HTR-8/SVneo (cell line): ENCODE measurements at regions not wholly inside any gene's neighbourhood (a gene's known extent, or its start where the extent isn't known, plus 50 kb on each side); places are given as distances from the start of the nearest gene placed in this dataset.
A peak's percentile ranks its signal among the peaks of the same experiment; 100 is the strongest.

Source experiments
- DNase-seq: peaks from one replicate; pipeline ENCODE4 v3.0.0; 2011; ENCODE audit warnings: low spot score, mixed read lengths; ENCODE audit not compliant: insufficient read length
- FAIRE-seq: peaks from 2 replicates; lab custom pipeline; 2011; peaks lifted over from hg19 to GRCh38; lab: Jason Lieb, UNC

DNA sequence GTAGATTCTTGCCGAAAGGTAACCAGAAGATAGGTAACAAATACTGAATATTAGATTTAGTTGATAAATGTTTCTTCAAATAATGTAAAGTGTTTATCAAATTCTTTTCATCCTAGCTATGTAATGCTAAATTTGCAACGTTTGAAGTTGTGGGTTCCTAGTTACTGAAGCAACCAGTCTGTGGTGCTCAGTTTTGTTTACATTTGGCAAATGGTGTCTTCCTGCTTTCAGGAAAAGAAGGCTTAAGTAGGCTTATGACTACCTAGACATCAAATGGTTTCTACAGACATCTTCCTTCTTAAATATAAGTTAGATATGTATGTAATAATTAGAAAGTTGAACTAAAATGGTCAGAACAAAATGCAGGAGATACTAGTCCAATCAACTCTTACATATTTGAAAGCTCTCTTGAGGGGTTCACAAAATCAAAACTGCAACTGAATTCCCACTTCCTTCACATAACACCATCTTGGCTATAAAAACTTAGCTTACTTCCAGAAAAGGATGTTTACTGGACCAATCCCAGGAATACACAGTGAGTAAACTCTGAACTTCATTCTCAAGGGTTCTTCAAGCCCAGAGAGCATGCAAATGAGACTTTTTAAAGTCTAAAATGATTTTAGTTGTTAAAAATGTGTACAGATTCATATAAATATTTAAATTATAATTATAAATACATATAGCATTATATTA, 125.7 kb upstream of the ITGA1 start:
- DNase-seq (no peak), FAIRE-seq (no peak)

- DNase-seq (no peak), FAIRE-seq (no peak)
These were observed 122.2 kb upstream of the ITGA1 start for GRCh38 chr5:52665559-52665958.

- DNase-seq (no peak), FAIRE-seq (no peak)
These were observed 119.6 kb upstream of the ITGA1 start for GRCh38 chr5:52668139-52668538.

DNA sequence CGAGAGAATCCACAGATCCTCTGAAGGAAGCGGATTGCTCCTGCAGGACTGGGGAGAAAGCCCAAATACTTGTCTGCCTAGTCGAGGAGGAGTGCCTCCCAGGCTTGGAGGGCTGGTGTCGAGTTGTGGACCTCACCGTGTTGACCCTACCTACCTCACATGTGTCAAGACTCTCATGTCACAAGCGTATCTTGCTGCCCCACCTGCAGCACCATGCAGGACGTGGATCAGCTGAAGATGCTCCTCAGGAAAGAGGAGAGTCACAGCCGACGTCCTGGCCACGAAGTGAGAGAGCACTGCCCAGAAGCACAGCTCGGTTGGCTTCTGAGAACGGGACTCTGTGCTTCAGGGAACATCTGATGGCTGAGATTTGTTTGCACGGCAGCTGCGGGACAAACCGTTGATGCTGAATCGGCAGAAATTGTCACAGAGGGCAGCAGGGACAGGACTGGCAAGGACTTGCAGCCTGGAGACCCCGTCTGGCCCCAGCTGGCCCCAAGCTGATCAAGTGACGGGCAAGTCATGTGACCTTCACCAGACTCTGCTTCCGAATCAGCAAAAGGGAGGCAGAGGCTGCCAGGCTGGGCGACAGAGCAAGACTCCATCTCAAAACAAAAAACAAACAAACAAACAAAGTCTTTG, 119.1 kb upstream of the ITGA1 start:
- FAIRE-seq (peak; percentile 90), DNase-seq (no peak)

- FAIRE-seq (no peak), DNase-seq (no peak)
These were observed 115.3 kb upstream of the ITGA1 start for GRCh38 chr5:52672459-52672858.

- DNase-seq (no peak), FAIRE-seq (no peak)
These were observed 114.2 kb upstream of the ITGA1 start for GRCh38 chr5:52673495-52673894.

DNA sequence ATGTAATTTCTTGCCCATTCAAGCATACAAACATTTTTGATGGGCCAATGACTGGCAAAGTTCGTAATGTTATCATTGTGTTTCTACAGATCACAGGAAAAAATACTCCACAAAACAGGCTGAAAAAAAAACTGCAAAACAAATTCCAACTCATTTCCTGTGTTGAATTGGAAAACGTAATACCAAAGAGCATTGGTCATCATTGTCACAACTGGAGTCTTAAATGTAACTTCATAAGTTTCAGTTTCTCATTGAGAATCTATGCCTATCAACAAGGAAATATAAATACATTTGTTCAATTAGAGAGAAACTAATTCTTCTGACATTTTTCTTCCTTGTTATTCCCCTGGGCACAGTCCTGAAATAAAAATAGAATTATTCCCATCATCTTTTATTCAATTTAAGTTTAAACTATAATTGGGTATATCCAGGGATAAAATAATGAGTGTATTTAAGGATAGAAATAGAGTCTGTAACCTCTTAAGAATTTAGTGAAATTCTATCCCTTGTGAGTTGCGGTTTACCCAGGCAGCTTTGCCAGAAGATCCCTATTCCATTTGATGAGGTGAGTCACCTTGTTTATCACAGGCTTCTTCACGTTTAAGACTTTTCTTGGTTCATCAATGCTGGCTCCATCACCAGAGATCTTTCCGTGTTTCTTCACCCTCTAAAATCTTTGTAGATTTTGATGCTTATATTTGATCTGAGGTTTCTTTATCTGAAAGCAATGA, 112.7 kb upstream of the ITGA1 start:
- FAIRE-seq, result peak; percentile 33
- peak; percentile 73 for DNase-seq

- DNase-seq (no peak), FAIRE-seq (no peak)
These were observed 105.2 kb upstream of the ITGA1 start for GRCh38 chr5:52682492-52682891.

DNA sequence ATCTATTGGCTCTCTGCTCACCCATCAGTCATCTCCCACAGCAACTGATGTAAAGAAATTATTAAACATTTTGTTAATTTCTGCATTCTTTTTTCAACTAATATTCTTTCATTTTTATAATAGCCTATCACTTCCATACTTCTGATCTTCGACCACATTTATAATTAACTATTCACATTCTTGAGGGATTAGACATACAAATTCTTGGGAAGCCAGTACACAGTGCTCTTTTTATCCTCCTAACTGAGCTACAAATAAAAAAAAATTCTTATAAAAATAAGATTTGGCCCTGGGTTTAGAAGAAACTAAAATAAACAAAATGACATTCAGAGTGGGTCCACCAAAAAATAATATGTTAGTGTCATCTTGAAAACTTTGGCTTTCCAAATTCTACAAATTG, 103.7 kb upstream of the ITGA1 start:
- no peak for DNase-seq
- no peak for FAIRE-seq

DNA sequence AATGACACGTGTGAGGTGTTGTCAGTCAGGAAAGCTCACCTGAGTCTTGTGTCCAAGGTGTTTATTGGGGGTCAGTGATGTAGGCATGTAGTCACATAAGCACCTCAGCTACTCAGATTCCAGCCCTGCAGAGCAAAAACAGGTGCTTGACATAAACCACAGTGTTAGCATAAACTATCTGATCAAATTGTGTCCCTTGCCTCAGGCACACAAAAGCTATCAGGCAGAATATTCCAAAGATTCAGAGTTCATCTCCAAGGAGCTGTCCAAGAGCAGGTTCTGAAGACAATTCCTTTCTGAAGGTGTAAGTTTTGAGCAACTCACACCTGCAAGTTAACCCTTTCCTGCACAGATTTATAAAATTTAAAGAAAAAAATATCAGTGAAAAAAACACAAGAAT, 102.2 kb upstream of the ITGA1 start:
- FAIRE-seq, result no peak
- DNase-seq, result no peak

GRCh38 chr5:52685971-52686370, 101.7 kb upstream of the ITGA1 start:
- DNase-seq (no peak), FAIRE-seq (no peak)

DNA sequence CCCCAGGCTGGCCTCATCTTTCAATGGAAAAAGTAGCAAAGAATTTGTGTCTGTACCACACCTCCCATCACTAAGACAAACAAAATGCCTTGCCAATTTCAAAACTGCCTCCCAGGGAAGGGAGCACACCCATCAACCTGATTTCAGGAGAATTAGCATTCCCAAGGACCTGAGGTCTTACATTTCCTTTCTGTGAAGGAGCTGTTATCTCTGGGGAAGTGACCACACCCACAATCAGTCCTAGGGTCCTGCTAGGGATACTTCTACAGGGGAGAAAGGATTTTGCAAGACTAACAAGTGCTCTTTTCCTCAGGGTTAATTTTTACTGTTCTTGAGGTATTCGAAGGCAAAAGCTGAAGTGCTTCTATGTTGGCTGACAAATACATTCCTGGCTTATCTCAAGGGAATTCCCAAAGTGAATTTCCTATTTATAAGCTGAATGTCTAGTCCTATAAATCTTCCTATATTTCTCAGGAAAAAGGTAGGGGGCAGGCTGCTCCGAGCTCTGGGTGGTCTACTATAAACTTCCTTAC, 97.4 kb upstream of the ITGA1 start:
- FAIRE-seq, result peak; percentile 77
- no peak for DNase-seq

- peak; percentile 86 for FAIRE-seq
- peak; percentile 53 for DNase-seq
These were observed 95.7 kb upstream of the ITGA1 start for GRCh38 chr5:52692039-52692438.

DNA sequence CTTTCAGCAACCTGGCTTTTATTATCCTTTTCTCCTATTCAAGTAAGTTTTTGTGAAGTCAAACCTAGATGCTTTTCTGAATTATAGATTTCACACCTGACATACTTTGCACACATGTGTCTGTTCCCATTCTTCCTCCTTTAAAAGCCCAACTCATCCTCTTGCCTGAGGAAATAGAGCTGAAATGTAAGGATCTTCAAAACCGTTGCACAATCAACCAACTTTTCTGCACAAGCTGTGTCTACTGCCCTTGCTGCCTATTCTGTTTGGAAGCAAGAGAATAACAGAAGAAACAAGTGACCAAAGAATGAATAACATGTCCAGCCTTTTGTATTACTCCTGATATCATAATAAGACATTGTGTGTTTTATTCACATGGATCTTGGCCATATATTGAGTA, 95.1 kb upstream of the ITGA1 start:
- DNase-seq (no peak), FAIRE-seq (no peak)

- DNase-seq (no peak), FAIRE-seq (peak; percentile 67)
These were observed 94.4 kb upstream of the ITGA1 start for GRCh38 chr5:52693280-52693679.

DNA sequence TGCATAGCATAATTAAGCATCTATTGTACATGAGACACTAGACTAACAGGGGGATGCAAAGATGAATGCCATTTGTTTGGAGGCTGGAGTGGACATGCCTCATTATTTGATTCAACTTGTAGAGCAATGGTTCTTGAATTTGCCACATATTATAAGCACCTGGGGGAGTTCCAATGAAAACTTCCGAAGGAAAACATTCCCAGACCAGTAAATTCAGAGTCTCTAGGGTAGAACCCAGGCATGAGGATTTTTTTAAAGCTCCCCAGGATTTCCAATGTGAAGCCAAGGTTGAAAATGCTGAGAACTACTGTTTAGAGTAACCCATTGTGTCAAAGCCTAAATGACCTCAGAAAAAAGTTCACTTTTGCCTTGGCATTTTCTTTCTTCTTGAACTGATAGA, 93.9 kb upstream of the ITGA1 start:
- FAIRE-seq, result no peak
- no peak for DNase-seq

DNA sequence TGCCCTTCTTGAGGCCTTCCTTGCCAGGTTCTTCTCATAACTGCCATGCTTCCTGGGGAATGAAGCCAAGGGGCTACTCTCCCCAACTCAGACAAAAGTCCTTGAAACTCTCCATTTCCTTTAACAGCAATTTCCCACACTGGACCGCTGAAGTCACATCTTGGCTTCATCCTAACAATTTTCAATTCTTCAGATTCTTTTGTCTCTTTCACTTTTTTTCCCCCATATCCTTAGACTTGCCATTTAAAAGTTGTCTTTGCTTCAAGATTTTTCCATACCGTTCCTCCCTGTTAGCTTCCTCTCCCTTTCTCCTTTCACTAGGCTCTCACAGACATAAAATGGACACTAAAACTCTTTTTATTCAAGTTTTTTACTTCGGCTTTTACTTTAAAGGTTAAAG, 93.1 kb upstream of the ITGA1 start:
- no peak for FAIRE-seq

GRCh38 chr5:52702877-52703276, 84.8 kb upstream of the ITGA1 start:
- DNase-seq (no peak), FAIRE-seq (peak; percentile 13)

More for the DNA sequence above, 93.1 kb upstream of the ITGA1 start:
- DNase-seq, result no peak

GRCh38 chr5:52703321-52703720, 84.4 kb upstream of the ITGA1 start:
- DNase-seq (no peak), FAIRE-seq (no peak)

GRCh38 chr5:52705720-52706119, 82.0 kb upstream of the ITGA1 start:
- DNase-seq, result no peak
- no peak for FAIRE-seq

DNA sequence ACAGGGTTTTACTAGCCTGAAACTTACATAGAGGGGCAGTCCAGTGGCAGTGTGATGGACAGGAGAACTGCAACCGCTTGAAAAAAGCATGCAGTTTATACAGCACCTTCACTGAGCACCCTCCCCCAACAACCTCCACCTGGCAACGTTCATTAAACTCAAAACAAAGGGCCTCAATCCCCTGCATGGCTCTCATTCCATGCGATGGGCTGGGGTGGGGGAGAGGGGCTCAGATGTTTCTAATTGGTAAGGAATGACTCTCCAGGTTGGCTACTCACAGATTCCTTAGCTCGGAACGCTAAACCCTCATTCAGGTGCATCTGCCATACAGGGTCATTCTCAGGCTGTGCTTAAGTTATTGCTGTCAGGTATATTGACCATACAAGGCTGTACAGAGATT, 80.9 kb upstream of the ITGA1 start:
- DNase-seq (no peak), FAIRE-seq (peak; percentile 16)
